A549 (cell line): ENCODE measurements at regions not wholly inside any gene's neighbourhood (a gene's known extent, or its start where the extent isn't known, plus 50 kb on each side); places are given as distances from the start of the nearest gene placed in this dataset.

ENCODE experiments used
- CEBPB ChIP-seq, 2 experiments: fragments of >200 bp in 1 of 2; sonication (Bioruptor Twin) in 1 of 2; formaldehyde crosslinking in 1 of 2; IDR thresholded peaks; 2 replicates each; pipeline ENCODE4 v1.6.1; 2012 to 2016
- CTCF ChIP-seq: fragments of >200 bp; sonication (Bioruptor Twin); formaldehyde crosslinking; IDR thresholded peaks from 3 replicates; pipeline ENCODE4 v1.5.1; 2016
- EP300 ChIP-seq, 2 experiments: fragments of >200 bp; sonication (Bioruptor Twin); formaldehyde crosslinking; IDR thresholded peaks; 2 replicates in 1 of 2; 3 replicates in 1 of 2; pipeline ENCODE4 v1.6.1; 2016 to 2017
- HES2 ChIP-seq: fragments of >200 bp; sonication (Bioruptor Twin); formaldehyde crosslinking; IDR thresholded peaks from 2 replicates; pipeline ENCODE4 v1.6.1; 2016
- JUNB ChIP-seq: fragments of >200 bp; sonication (Bioruptor Twin); formaldehyde crosslinking; IDR thresholded peaks from 2 replicates; pipeline ENCODE4 v1.6.1; 2016
- MAZ ChIP-seq: fragments of 150-350 bp; IDR thresholded peaks from 2 replicates; pipeline ENCODE4 v1.6.1; 2014; ENCODE audit warnings: antibody characterized with exemption, low read depth, low read length, borderline replicate concordance
- MYC ChIP-seq: IDR thresholded peaks from 2 replicates; pipeline ENCODE4 v1.6.1; 2012; ENCODE audit warnings: mild to moderate bottlenecking, inconsistent platforms, low read length, improper control_type of control experiment, borderline replicate concordance
- POLR2A ChIP-seq: IDR thresholded peaks from 2 replicates; pipeline ENCODE4 v1.6.1; 2012; ENCODE audit warnings: mild to moderate bottlenecking, low read length
- RFX5 ChIP-seq: fragments of 450-650 bp; IDR thresholded peaks from 2 replicates; pipeline ENCODE4 v1.7.1; 2014; ENCODE audit warnings: antibody characterized with exemption, mild to moderate bottlenecking, moderate library complexity
- ZFP36 ChIP-seq: fragments of 450-650 bp; IDR thresholded peaks from 2 replicates; pipeline ENCODE4 v1.6.1; 2014; ENCODE audit warnings: borderline replicate concordance; ENCODE audit not compliant: partially characterized antibody

- TF ChIP-seq CTCF: no peak
- TF ChIP-seq MAZ: no peak
- TF ChIP-seq JUNB: no peak
- no peak for TF ChIP-seq HES2
- TF ChIP-seq MYC: no peak
- TF ChIP-seq POLR2A: no peak
- no peak for TF ChIP-seq RFX5
- no peak for TF ChIP-seq EP300 (IDR thresholded peaks at IDR 0.05)
- TF ChIP-seq CEBPB (IDR thresholded peaks at IDR 0.05): no peak
- TF ChIP-seq ZFP36: no peak
These were observed 92.5 kb upstream of the EIF5 start for GRCh38 chr14:103241531-103241930.
